Activated B cell treated with CpG ODN at 0.5 μM for 24 hours (primary cell): ENCODE measurements at regions not wholly inside any gene's neighbourhood (a gene's known extent, or its start where the extent isn't known, plus 50 kb on each side); places are given as distances from the start of the nearest gene placed in this dataset.
A peak's percentile ranks its signal among the peaks of the same experiment; 100 is the strongest.

Experiments used
- ATAC-seq: fragments of 200-7000 bp; cut with Tn5 transposase; one replicate; pipeline ENCODE4 v1.10.0; 2021; ENCODE audit warnings: low read depth, mild to moderate bottlenecking, moderate library complexity
- CTCF ChIA-PET: fragments of 350-600 bp; sonication (Branson Sonifier 250); formaldehyde crosslinking; loops from one replicate; lab custom pipeline; 2021; ENCODE audit warnings: antibody characterized with exemption; lab: Charles Lee
- POLR2A ChIA-PET: fragments of 350-600 bp; sonication (Branson Sonifier 250); formaldehyde crosslinking; loops from one replicate; lab custom pipeline; 2021; ENCODE audit warnings: antibody characterized with exemption; lab: Charles Lee
- DNase-seq: peaks from one replicate; pipeline ENCODE4 v3.0.0; 2022
- H3K27ac Mint-ChIP-seq: one replicate; pipeline ENCODE4 v1.8.0; 2020; ENCODE audit warnings: mixed read lengths
- H3K27me3 Mint-ChIP-seq: one replicate; pipeline ENCODE4 v1.8.0; 2021; ENCODE audit warnings: mixed read lengths
- H3K36me3 Mint-ChIP-seq: one replicate; pipeline ENCODE4 v1.8.0; 2021; ENCODE audit warnings: low read depth, mixed read lengths
- H3K4me1 Mint-ChIP-seq: one replicate; pipeline ENCODE4 v1.8.0; 2021; ENCODE audit warnings: mixed read lengths
- H3K4me3 Mint-ChIP-seq: one replicate; pipeline ENCODE4 v1.8.0; 2020; ENCODE audit warnings: mild to moderate bottlenecking, mixed read lengths
- H3K9me3 Mint-ChIP-seq: one replicate; pipeline ENCODE4 v1.8.0; 2020; ENCODE audit warnings: mixed read lengths
- intact Hi-C: fragments of 100-400 bp; cut with micrococcal nuclease; formaldehyde crosslinking; loops from one replicate; pipeline ENCODE4 v1.15.1; 2024
- TF ChIP-seq, protein P1 (sequence below): fragments of 200-600 bp; IDR thresholded peaks from one replicate; pipeline ENCODE4 v1.8.0; 2022; ENCODE audit warnings: antibody characterized with exemption, mild to moderate bottlenecking

GRCh38 chr13:47837906-47838305 is 163.2 kb downstream of the SUCLA2 start:
- H3K27ac Mint-ChIP-seq: no peak overlapping the region
- TF ChIP-seq, protein P1, sequence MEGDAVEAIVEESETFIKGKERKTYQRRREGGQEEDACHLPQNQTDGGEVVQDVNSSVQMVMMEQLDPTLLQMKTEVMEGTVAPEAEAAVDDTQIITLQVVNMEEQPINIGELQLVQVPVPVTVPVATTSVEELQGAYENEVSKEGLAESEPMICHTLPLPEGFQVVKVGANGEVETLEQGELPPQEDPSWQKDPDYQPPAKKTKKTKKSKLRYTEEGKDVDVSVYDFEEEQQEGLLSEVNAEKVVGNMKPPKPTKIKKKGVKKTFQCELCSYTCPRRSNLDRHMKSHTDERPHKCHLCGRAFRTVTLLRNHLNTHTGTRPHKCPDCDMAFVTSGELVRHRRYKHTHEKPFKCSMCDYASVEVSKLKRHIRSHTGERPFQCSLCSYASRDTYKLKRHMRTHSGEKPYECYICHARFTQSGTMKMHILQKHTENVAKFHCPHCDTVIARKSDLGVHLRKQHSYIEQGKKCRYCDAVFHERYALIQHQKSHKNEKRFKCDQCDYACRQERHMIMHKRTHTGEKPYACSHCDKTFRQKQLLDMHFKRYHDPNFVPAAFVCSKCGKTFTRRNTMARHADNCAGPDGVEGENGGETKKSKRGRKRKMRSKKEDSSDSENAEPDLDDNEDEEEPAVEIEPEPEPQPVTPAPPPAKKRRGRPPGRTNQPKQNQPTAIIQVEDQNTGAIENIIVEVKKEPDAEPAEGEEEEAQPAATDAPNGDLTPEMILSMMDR: no peak
- H3K36me3 Mint-ChIP-seq: no peaks in the 10 kb centered on the region
- DNase-seq (no peak), ATAC-seq (no peak)
- H3K27me3 Mint-ChIP-seq: no peaks in the 10 kb centered on the region
- no peaks in the 10 kb centered on the region for H3K4me1 Mint-ChIP-seq
- no peaks in the 10 kb centered on the region for H3K9me3 Mint-ChIP-seq
- CTCF ChIA-PET: no interaction called here
- H3K4me3 Mint-ChIP-seq: no peak overlapping the region
- POLR2A ChIA-PET: no interaction called here
- intact Hi-C loops: no loop called here

DNA sequence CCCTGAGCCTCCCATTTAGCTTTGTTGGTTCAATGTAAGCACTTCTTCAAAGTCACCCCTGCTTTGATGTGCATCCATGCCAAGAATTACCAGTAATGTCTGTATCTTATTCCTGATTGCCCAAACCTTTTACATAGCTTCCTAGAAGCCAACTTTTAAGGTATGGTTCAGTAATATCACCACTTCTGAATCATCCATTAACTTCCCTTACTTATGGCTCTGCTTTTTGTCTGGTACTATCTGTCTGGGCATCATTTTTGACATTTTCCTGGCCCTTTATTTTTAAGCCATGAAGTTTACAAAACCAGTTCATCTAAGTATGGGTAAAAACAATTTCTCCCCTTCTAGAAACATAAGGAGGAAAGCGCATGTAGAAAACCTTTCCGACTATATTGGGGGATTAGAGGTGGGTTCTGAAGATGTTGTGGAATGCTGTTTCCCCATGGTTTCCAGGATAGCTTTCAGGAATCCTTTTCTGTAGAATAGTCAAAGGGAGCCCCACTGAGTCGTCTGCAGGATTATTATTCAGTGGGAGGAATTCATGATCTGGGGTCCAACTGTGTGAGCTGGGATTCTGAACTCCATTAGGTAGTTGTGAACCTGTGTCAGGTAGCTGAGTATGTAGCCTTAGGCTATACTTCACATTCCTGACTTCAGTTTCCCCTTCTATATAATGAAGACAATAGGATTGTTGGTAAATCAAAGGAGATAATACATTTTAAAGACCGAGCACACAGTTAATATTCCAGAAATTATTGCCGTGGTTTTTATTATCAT is 163.8 kb downstream of the SUCLA2 start:
- Mint-ChIP-seq H3K27me3 (no peaks in the 10 kb centered on the region), H3K4me3 (no peak overlapping the region), H3K9me3 (no peaks in the 10 kb centered on the region), H3K4me1 (no peaks in the 10 kb centered on the region), H3K27ac (no peak overlapping the region), H3K36me3 (no peaks in the 10 kb centered on the region)
- DNase-seq (no peak), ATAC-seq (no peak)
- intact Hi-C loops: no loop called here
- TF ChIP-seq, protein P1: no peak
- ChIA-PET CTCF (no interaction called here), POLR2A (no interaction called here)

DNA sequence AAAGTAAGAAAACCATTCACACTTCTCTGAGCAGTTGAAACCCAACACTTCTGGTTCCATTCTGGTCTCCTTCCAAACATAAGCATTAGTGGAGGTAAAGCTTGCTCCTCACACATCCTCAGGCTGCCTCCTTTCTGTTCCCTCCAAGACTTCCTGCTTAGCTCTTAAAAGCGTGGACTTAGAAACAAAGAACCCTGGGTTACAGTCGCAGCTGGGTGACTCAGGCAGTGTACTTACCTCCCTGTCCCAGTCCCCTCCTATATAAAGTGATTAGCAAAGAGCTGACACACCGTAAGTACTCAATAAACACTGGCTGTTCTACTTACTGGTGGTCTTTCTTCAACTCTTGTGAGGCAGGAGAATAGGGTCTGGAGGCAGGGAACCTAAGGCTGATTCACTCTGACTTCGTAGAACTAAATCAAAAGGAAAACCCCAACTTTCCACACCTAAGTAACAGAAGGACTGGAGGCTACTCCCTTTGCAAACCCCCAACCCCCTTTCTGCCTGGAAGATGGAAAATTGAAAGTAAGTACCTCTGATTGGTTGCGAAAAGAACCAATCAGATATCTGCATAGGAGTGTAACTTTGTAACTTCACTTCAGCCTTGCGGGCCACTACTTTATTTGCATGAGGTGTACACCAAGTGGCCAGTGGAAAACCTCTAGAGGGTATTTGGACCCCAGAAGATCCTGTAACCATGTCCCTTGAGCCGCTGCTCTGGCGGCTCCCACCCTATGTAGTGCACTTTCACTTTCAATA is 165.4 kb downstream of the SUCLA2 start:
- DNase-seq (no peak), ATAC-seq (no peak)
- Mint-ChIP-seq H3K9me3 (no peaks in the 10 kb centered on the region), H3K4me3 (peak overlapping the region; percentile 13), H3K36me3 (no peaks in the 10 kb centered on the region), H3K27ac (no peak overlapping the region), H3K27me3 (no peaks in the 10 kb centered on the region), H3K4me1 (no peaks in the 10 kb centered on the region)
- intact Hi-C loops: no loop called here
- ChIA-PET POLR2A (no interaction called here), CTCF (no interaction called here)
- TF ChIP-seq, protein P1: no peak

DNA sequence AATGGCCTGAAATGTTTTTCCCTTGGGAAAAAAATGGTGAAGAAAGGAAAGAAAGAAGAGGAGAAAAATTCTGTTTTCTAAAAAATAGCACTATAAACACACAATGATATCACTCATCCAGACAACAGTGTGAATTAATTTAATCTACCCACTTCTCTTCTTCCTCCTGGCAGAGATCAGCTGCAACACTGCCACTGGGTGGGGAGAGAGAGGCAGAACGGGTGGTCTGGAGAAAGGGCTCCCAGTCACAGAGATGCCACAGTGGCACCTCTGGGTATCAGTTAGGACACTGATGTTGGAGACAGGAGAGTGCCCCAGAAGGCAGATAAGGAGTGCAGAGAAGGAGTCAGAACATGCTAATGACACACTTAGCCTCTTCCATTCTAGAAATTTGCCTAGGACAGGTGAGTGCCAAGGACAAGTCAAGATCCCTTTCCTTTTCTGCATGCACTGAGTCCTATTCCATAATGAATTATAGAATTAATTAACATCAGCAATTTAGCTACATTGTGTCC is 168.6 kb downstream of the SUCLA2 start:
- DNase-seq: no peak
- ChIA-PET POLR2A (no interaction called here), CTCF (no interaction called here)
- TF ChIP-seq, protein P1: no peak
- Mint-ChIP-seq H3K27me3 (no peaks in the 10 kb centered on the region), H3K4me3 (no peak overlapping the region), H3K27ac (no peak overlapping the region), H3K36me3 (no peaks in the 10 kb centered on the region), H3K4me1 (no peaks in the 10 kb centered on the region), H3K9me3 (no peaks in the 10 kb centered on the region)
- intact Hi-C loops: no loop called here
- ATAC-seq: no peak

- H3K27ac Mint-ChIP-seq: no peak overlapping the region
- peaks cover 4% of the 10 kb centered on the region for H3K9me3 Mint-ChIP-seq
- H3K36me3 Mint-ChIP-seq: no peaks in the 10 kb centered on the region
- intact Hi-C loops: no loop called here
- no peak for DNase-seq
- no peak for ATAC-seq
- ChIA-PET CTCF (no interaction called here), POLR2A (no interaction called here)
- no peak overlapping the region for H3K4me3 Mint-ChIP-seq
- TF ChIP-seq, protein P1: no peak
- no peaks in the 10 kb centered on the region for H3K4me1 Mint-ChIP-seq
- no peaks in the 10 kb centered on the region for H3K27me3 Mint-ChIP-seq
These were observed 169.8 kb downstream of the SUCLA2 start for GRCh38 chr13:47831265-47831664.
